AG09309 (cell line): ENCODE measurements at regions not wholly inside any gene's neighbourhood (a gene's known extent, or its start where the extent isn't known, plus 50 kb on each side); places are given as distances from the start of the nearest gene placed in this dataset.

ENCODE experiments used
- DNase-seq: peaks from one replicate; pipeline ENCODE4 v3.0.0-alpha.2; 2010; ENCODE audit warnings: low read depth
- H3K4me3 ChIP-seq: 2 replicates; pipeline ENCODE4 v1.5.1; 2011; ENCODE audit warnings: mild to moderate bottlenecking, low read depth, low read length, moderate library complexity; ENCODE audit not compliant: control insufficient read depth
- CTCF ChIP-seq: IDR thresholded peaks from 2 replicates; pipeline ENCODE4 v1.5.1; 2011; ENCODE audit warnings: mild to moderate bottlenecking, low read depth, low read length, inconsistent platforms; ENCODE audit not compliant: insufficient read depth, control insufficient read depth; ENCODE audit errors: missing control alignments

GRCh38 chr6:90669420-90669819 is 82.5 kb upstream of the MAP3K7 start:
- TF ChIP-seq CTCF, result no peak
- no peak for DNase-seq
- no peak overlapping the region for H3K4me3 ChIP-seq

- H3K4me3 ChIP-seq, result no peak overlapping the region
- no peak for DNase-seq
- no peak for TF ChIP-seq CTCF
Measured at GRCh38 chr6:90668141-90668540, 81.3 kb upstream of the MAP3K7 start.

- no peak for DNase-seq
- no peak overlapping the region for H3K4me3 ChIP-seq
- no peak for TF ChIP-seq CTCF
Measured at GRCh38 chr6:90663873-90664272, 77.0 kb upstream of the MAP3K7 start.

- DNase-seq, result no peak
- no peak for TF ChIP-seq CTCF
- H3K4me3 ChIP-seq, result no peak overlapping the region
Measured at GRCh38 chr6:90663106-90663505, 76.2 kb upstream of the MAP3K7 start.

DNA sequence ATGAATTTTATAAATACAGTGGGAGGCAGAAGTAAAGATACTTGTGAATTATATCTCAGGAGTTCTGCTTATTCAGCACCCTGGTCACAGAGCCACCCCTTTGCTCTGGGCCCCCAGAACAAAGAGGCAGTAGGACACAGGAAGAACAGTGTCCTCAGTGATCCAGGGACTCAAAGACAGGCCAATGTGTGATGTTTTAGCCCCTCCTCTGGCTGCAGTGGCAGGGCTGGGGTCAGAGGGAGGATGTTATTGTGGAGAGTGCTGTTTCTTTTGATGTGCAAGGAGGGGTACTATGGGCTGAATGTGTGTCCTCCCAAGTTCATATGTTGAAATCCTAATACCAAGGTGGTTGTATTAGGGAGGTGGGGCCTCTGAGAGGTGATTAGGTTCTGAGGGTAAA is 74.1 kb upstream of the MAP3K7 start:
- H3K4me3 ChIP-seq, result no peak overlapping the region
- DNase-seq, result no peak
- no peak for TF ChIP-seq CTCF

- no peak for DNase-seq
- no peak for TF ChIP-seq CTCF
- no peak overlapping the region for H3K4me3 ChIP-seq
Measured at GRCh38 chr6:90658497-90658896, 71.6 kb upstream of the MAP3K7 start.

- DNase-seq, result no peak
- H3K4me3 ChIP-seq, result no peak overlapping the region
- TF ChIP-seq CTCF, result no peak
Measured at GRCh38 chr6:90656325-90656724, 69.5 kb upstream of the MAP3K7 start.
